HL-60 (cell line): ENCODE measurements at regions not wholly inside any gene's neighbourhood (a gene's known extent, or its start where the extent isn't known, plus 50 kb on each side); places are given as distances from the start of the nearest gene placed in this dataset.

Source experiments
- CTCF ChIP-seq: IDR thresholded peaks from one replicate; pipeline ENCODE4 v1.5.1; 2011; ENCODE audit warnings: low read length, control low read depth, inconsistent platforms; ENCODE audit not compliant: insufficient read depth
- GABPA ChIP-seq: IDR thresholded peaks from 2 replicates; pipeline ENCODE4 v1.6.1; 2012; ENCODE audit warnings: low read depth
- POLR2AphosphoS5 ChIP-seq: IDR thresholded peaks from 2 replicates; pipeline ENCODE4 v1.6.1; 2012; ENCODE audit warnings: low read depth
- SPI1 ChIP-seq: IDR thresholded peaks from 2 replicates; pipeline ENCODE4 v1.6.1; 2012; ENCODE audit warnings: low read depth, mild to moderate bottlenecking, borderline replicate concordance
- TF ChIP-seq, protein P1 (sequence below): IDR thresholded peaks from 2 replicates; pipeline ENCODE4 v1.6.1; 2012; ENCODE audit warnings: low read depth; ENCODE audit not compliant: insufficient replicate concordance

GRCh38 chr12:118607831-118608230 is 231.5 kb downstream of the SUDS3 start:
- TF ChIP-seq CTCF (no peak), GABPA (no peak), POLR2AphosphoS5 (no peak), SPI1 (no peak)
- TF ChIP-seq, protein P1, sequence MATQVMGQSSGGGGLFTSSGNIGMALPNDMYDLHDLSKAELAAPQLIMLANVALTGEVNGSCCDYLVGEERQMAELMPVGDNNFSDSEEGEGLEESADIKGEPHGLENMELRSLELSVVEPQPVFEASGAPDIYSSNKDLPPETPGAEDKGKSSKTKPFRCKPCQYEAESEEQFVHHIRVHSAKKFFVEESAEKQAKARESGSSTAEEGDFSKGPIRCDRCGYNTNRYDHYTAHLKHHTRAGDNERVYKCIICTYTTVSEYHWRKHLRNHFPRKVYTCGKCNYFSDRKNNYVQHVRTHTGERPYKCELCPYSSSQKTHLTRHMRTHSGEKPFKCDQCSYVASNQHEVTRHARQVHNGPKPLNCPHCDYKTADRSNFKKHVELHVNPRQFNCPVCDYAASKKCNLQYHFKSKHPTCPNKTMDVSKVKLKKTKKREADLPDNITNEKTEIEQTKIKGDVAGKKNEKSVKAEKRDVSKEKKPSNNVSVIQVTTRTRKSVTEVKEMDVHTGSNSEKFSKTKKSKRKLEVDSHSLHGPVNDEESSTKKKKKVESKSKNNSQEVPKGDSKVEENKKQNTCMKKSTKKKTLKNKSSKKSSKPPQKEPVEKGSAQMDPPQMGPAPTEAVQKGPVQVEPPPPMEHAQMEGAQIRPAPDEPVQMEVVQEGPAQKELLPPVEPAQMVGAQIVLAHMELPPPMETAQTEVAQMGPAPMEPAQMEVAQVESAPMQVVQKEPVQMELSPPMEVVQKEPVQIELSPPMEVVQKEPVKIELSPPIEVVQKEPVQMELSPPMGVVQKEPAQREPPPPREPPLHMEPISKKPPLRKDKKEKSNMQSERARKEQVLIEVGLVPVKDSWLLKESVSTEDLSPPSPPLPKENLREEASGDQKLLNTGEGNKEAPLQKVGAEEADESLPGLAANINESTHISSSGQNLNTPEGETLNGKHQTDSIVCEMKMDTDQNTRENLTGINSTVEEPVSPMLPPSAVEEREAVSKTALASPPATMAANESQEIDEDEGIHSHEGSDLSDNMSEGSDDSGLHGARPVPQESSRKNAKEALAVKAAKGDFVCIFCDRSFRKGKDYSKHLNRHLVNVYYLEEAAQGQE = no peak
